IMR-90 (cell line): ENCODE measurements at regions not wholly inside any gene's neighbourhood (a gene's known extent, or its start where the extent isn't known, plus 50 kb on each side); places are given as distances from the start of the nearest gene placed in this dataset.

Experiments used
- ATAC-seq: fragments of 200-7000 bp; cut with Tn5 transposase; 2 replicates; pipeline ENCODE4 v1.9.1; 2020; ENCODE audit warnings: low read depth, mild to moderate bottlenecking, moderate library complexity
- BruUV-seq: library from RNA; stranded (reverse); fragments of 400-500 nt; replicated peaks from 2 replicates; lab custom pipeline; 2021; lab: Mats Ljungman, UMichigan
- CTCF ChIA-PET: fragments of 300-600 bp; formaldehyde crosslinking; extraction: SDS; loops from one replicate; lab custom pipeline; 2021; ENCODE audit warnings: antibody characterized with exemption; lab: Yijun Ruan, JAX
- POLR2A ChIA-PET: fragments of 300-600 bp; sonication (Branson Sonifier 250); formaldehyde crosslinking; loops from one replicate; lab custom pipeline; 2022; ENCODE audit warnings: antibody characterized with exemption; ENCODE audit not compliant: unreplicated experiment; lab: Charles Lee
- DNase-seq: peaks from one replicate; pipeline ENCODE4 v3.0.0; 2013
- H2AFZ ChIP-seq: replicated peaks from 2 replicates; pipeline ENCODE3; 2013; ENCODE audit warnings: low read length, mild to moderate bottlenecking; ENCODE audit not compliant: poor library complexity
- H2AK5ac ChIP-seq: 2 replicates; pipeline ENCODE4 v1.6.1; 2013; ENCODE audit warnings: low read depth, low read length, inconsistent platforms
- H2AK9ac ChIP-seq: replicated peaks from 2 replicates; pipeline ENCODE3; 2013; ENCODE audit warnings: mild to moderate bottlenecking, low read depth, low read length, moderate library complexity; ENCODE audit not compliant: poor library complexity
- H2BK120ac ChIP-seq: 2 replicates; pipeline ENCODE4 v1.6.1; 2013; ENCODE audit warnings: low read depth, low read length, inconsistent platforms
- H2BK15ac ChIP-seq: 3 replicates; pipeline ENCODE4 v1.6.1; 2013; ENCODE audit warnings: low read depth, low read length, inconsistent platforms
- H2BK20ac ChIP-seq: 2 replicates; pipeline ENCODE4 v1.6.1; 2013; ENCODE audit warnings: low read depth, mild to moderate bottlenecking, inconsistent platforms, low read length, moderate library complexity
- H2BK5ac ChIP-seq: 2 replicates; pipeline ENCODE4 v1.6.1; 2013; ENCODE audit warnings: mild to moderate bottlenecking, low read depth, low read length, inconsistent platforms; ENCODE audit not compliant: poor library complexity, severe bottlenecking
- H3K14ac ChIP-seq: replicated peaks from 2 replicates; pipeline ENCODE4 v1.6.1; 2013; ENCODE audit warnings: low read depth, low read length, inconsistent platforms
- H3K18ac ChIP-seq: 2 replicates; pipeline ENCODE4 v1.6.1; 2013; ENCODE audit warnings: low read depth, low read length, control low read depth
- H3K23ac ChIP-seq: 2 replicates; pipeline ENCODE4 v1.6.1; 2013; ENCODE audit warnings: low read depth, low read length, inconsistent platforms
- H3K27ac ChIP-seq: 2 replicates; pipeline ENCODE4 v1.5.1; 2013; ENCODE audit warnings: mild to moderate bottlenecking, control low read depth, low read length; ENCODE audit not compliant: insufficient read depth
- H3K27me3 ChIP-seq: 2 replicates; pipeline ENCODE4 v1.6.1; 2013; ENCODE audit warnings: low read length; ENCODE audit not compliant: control insufficient read depth, insufficient read depth
- H3K36me3 ChIP-seq: 2 replicates; pipeline ENCODE4 v1.6.1; 2013; ENCODE audit warnings: low read length, mixed read lengths; ENCODE audit not compliant: control insufficient read depth, insufficient read depth
- H3K4ac ChIP-seq: 2 replicates; pipeline ENCODE4 v1.6.1; 2013; ENCODE audit warnings: low read depth, low read length, inconsistent platforms
- H3K4me1 ChIP-seq: 2 replicates; pipeline ENCODE4 v1.6.1; 2013; ENCODE audit warnings: low read length, mixed read lengths; ENCODE audit not compliant: control insufficient read depth, insufficient read depth
- H3K4me2 ChIP-seq: 2 replicates; pipeline ENCODE4 v1.6.1; 2013; ENCODE audit warnings: low read depth, mild to moderate bottlenecking, control low read depth, low read length, moderate library complexity
- H3K4me3 ChIP-seq: 2 replicates; pipeline ENCODE4 v1.5.1; 2013; ENCODE audit warnings: low read depth, mild to moderate bottlenecking, control low read depth, low read length, moderate library complexity; ENCODE audit not compliant: insufficient read depth
- H3K56ac ChIP-seq: 2 replicates; pipeline ENCODE4 v1.6.1; 2013; ENCODE audit warnings: low read length, inconsistent platforms; ENCODE audit not compliant: insufficient read depth; ENCODE audit errors: extremely low read depth
- H3K79me1 ChIP-seq, 2 experiments: 2 replicates each; pipeline ENCODE4 v1.6.1; 2013; ENCODE audit warnings: low read length in 2 of 2, inconsistent platforms in 1 of 2, low read depth in 1 of 2
- H3K9ac ChIP-seq: 2 replicates; pipeline ENCODE4 v1.6.1; 2013; ENCODE audit warnings: low read depth, low read length, control low read depth
- H3K9me1 ChIP-seq: 2 replicates; pipeline ENCODE4 v1.6.1; 2013; ENCODE audit warnings: low read length, inconsistent platforms; ENCODE audit not compliant: insufficient read depth
- H3K9me3 ChIP-seq: 2 replicates; pipeline ENCODE4 v1.6.1; 2013; ENCODE audit warnings: low read length; ENCODE audit not compliant: control insufficient read depth, insufficient read depth
- H4K20me1 ChIP-seq: 2 replicates; pipeline ENCODE4 v1.6.1; 2013; ENCODE audit warnings: low read length, inconsistent platforms; ENCODE audit not compliant: insufficient read depth
- H4K5ac ChIP-seq: 2 replicates; pipeline ENCODE4 v1.6.1; 2013; ENCODE audit warnings: mild to moderate bottlenecking, low read depth, low read length, control low read depth
- H4K8ac ChIP-seq, 2 experiments: 2 replicates each; pipeline ENCODE4 v1.6.1; 2013; ENCODE audit warnings: low read depth in 2 of 2, low read length in 2 of 2, control low read depth in 1 of 2, inconsistent platforms in 1 of 2
- H4K91ac ChIP-seq: 2 replicates; pipeline ENCODE4 v1.6.1; 2013; ENCODE audit warnings: low read depth, low read length, inconsistent platforms; ENCODE audit not compliant: insufficient read depth
- NFE2L2 ChIP-seq: fragments of 150-350 bp; IDR thresholded peaks from 2 replicates; pipeline ENCODE4 v1.6.1; 2016; ENCODE audit warnings: low read depth, mild to moderate bottlenecking, low read length
- RCOR1 ChIP-seq: IDR thresholded peaks from 2 replicates; pipeline ENCODE4 v1.6.1; 2012; ENCODE audit warnings: mild to moderate bottlenecking, low read length, improper control_type of control experiment; ENCODE audit not compliant: insufficient replicate concordance
- WGBS, 2 experiments: methylation state at CpG; one replicate each; pipeline versions ENCODE4 v1.1.5 to v1.1.7; 2013; ENCODE audit warnings: missing lambda C conversion rate in 2 of 2; ENCODE audit not compliant: insufficient read length in 1 of 2; ENCODE audit errors: extremely low coverage in 2 of 2; 5-methylcytosine and 5-hydroxymethylcytosine counted together
- dilution Hi-C: fragments of 300-500 bp; cut with HindIII; formaldehyde crosslinking; loops from one replicate; pipeline ENCODE4 v1.14.3; 2018; ENCODE audit warnings: low sequenced_read_pairs; ENCODE audit not compliant: unreplicated experiment
- in situ Hi-C: fragments of 300-500 bp; cut with MboI; formaldehyde crosslinking; loops from 3 replicates; pipeline ENCODE4 v1.14.3; 2019; ENCODE audit warnings: low sequenced_read_pairs, inconsistent platforms, mixed read lengths
- intact Hi-C: fragments of 100-400 bp; cut with micrococcal nuclease; formaldehyde crosslinking; loops from 2 replicates; pipeline ENCODE4 v1.10.0; 2022

- WGBS, 2 experiments: no CpG with 5 or more reads among the region's 3 CpGs
- POLR2A ChIA-PET: no interaction called here
Measured at GRCh38 chr6:51116723-51117122, 298.1 kb downstream of the TFAP2B start.

More at GRCh38 chr6:51116723-51117122, 298.1 kb downstream of the TFAP2B start:
- Histone ChIP-seq H3K27me3 (no peaks in the 10 kb centered on the region), H2BK120ac (no peak overlapping the region), H4K5ac (no peak overlapping the region), H3K4me2 (no peak overlapping the region), H3K9ac (no peak overlapping the region), H3K18ac (no peak overlapping the region), H3K9me1 (no peaks in the 10 kb centered on the region), H2AK9ac (no peak overlapping the region), H4K91ac (no peak overlapping the region), H2AK5ac (no peak overlapping the region), H3K56ac (no peak overlapping the region), H3K4me3 (no peak overlapping the region), H3K79me1 (no peaks in the 10 kb centered on the region), H3K4ac (no peak overlapping the region), H4K8ac (no peak overlapping the region), H3K14ac (no peak overlapping the region), H2BK15ac (no peak overlapping the region), H2BK5ac (no peak overlapping the region), H3K9me3 (peaks cover 9% of the 10 kb centered on the region), H3K36me3 (no peaks in the 10 kb centered on the region), H3K23ac (no peak overlapping the region), H2BK20ac (no peak overlapping the region), H3K27ac (no peak overlapping the region), H4K20me1 (no peaks in the 10 kb centered on the region), H2AFZ (no peak overlapping the region), H3K4me1 (no peaks in the 10 kb centered on the region)
- in situ Hi-C loops: no loop called here
- CTCF ChIA-PET: no interaction called here
- dilution Hi-C loops: no loop called here
- TF ChIP-seq NFE2L2 (no peak), RCOR1 (no peak)
- DNase-seq: no peak
- BruUV-seq: no TSS peak
- intact Hi-C loops: no loop called here
- no peak for ATAC-seq
